GM23248 (cell line): ENCODE measurements at regions not wholly inside any gene's neighbourhood (a gene's known extent, or its start where the extent isn't known, plus 50 kb on each side); places are given as distances from the start of the nearest gene placed in this dataset.

Experiments used
- DNase-seq: peaks from one replicate; pipeline ENCODE4 v3.0.0-alpha.2; 2015
- H2AFZ ChIP-seq: fragments of 200-600 bp; sonication (generic); 2 replicates; pipeline ENCODE4 v1.6.1; 2016; ENCODE audit warnings: antibody characterized with exemption
- H3F3A ChIP-seq: fragments of 200-600 bp; sonication (generic); 2 replicates; pipeline ENCODE4 v1.6.1; 2016; ENCODE audit warnings: mild to moderate bottlenecking, antibody characterized with exemption, mixed run types; ENCODE audit not compliant: insufficient read depth
- H3K27ac ChIP-seq: fragments of 200-600 bp; sonication (generic); 2 replicates; pipeline ENCODE4 v1.5.1; 2016; ENCODE audit warnings: mild to moderate bottlenecking
- H3K27me3 ChIP-seq: fragments of 200-600 bp; sonication (generic); replicated peaks from 2 replicates; pipeline ENCODE4 v1.6.1; 2016; ENCODE audit warnings: mild to moderate bottlenecking; ENCODE audit not compliant: insufficient read depth
- H3K36me3 ChIP-seq: fragments of 200-600 bp; sonication (generic); 2 replicates; pipeline ENCODE4 v1.6.1; 2016; ENCODE audit warnings: low read depth, mild to moderate bottlenecking
- H3K4me1 ChIP-seq: fragments of 200-600 bp; sonication (generic); 2 replicates; pipeline ENCODE4 v1.6.1; 2016; ENCODE audit warnings: mild to moderate bottlenecking; ENCODE audit not compliant: insufficient read depth
- H3K4me2 ChIP-seq: fragments of 200-600 bp; sonication (generic); one replicate; pipeline ENCODE4 v1.6.1; 2016; ENCODE audit warnings: mild to moderate bottlenecking; ENCODE audit not compliant: unreplicated experiment
- H3K4me3 ChIP-seq: fragments of 200-600 bp; sonication (generic); 2 replicates; pipeline ENCODE4 v1.5.1; 2016; ENCODE audit warnings: mild to moderate bottlenecking
- H3K79me2 ChIP-seq: fragments of 200-600 bp; sonication (generic); 2 replicates; pipeline ENCODE4 v1.6.1; 2016; ENCODE audit warnings: mild to moderate bottlenecking; ENCODE audit not compliant: insufficient read depth
- H3K9ac ChIP-seq: fragments of 200-600 bp; sonication (generic); 2 replicates; pipeline ENCODE4 v1.6.1; 2016; ENCODE audit warnings: mild to moderate bottlenecking
- H3K9me2 ChIP-seq: fragments of 200-600 bp; sonication (generic); 2 replicates; pipeline ENCODE4 v1.6.1; 2016; ENCODE audit warnings: mixed run types, mild to moderate bottlenecking, moderate library complexity; ENCODE audit not compliant: insufficient read depth
- H3K9me3 ChIP-seq: fragments of 200-600 bp; sonication (generic); one replicate; pipeline ENCODE4 v1.6.1; 2017; ENCODE audit warnings: low read depth
- H4K20me1 ChIP-seq: fragments of 200-600 bp; sonication (generic); 2 replicates; pipeline ENCODE4 v1.6.0; 2016; ENCODE audit not compliant: insufficient read depth
- EZH2 ChIP-seq: fragments of 200-600 bp; sonication (generic); IDR thresholded peaks from 2 replicates; pipeline ENCODE4 v1.6.1; 2018; ENCODE audit warnings: antibody characterized with exemption, mild to moderate bottlenecking; ENCODE audit not compliant: insufficient read depth, poor library complexity, severe bottlenecking
- EZH2phosphoT487 ChIP-seq: fragments of 200-600 bp; sonication (generic); IDR thresholded peaks from 2 replicates; pipeline ENCODE4 v1.6.1; 2018; ENCODE audit warnings: antibody characterized with exemption, moderate library complexity, mild to moderate bottlenecking, low read depth; ENCODE audit not compliant: insufficient read depth
- WGBS, 2 experiments: methylation state at CpG; one replicate each; pipeline ENCODE4 v1.1.6; 2015 to 2017; ENCODE audit warnings: low lambda C conversion rate in 2 of 2, low coverage in 1 of 2; ENCODE audit errors: missing lambda C conversion rate in 2 of 2; 5-methylcytosine and 5-hydroxymethylcytosine counted together
- in situ Hi-C: fragments of 300-500 bp; cut with MboI; formaldehyde crosslinking; loops from 2 replicates; pipeline ENCODE4 v1.15.0; 2020

DNA sequence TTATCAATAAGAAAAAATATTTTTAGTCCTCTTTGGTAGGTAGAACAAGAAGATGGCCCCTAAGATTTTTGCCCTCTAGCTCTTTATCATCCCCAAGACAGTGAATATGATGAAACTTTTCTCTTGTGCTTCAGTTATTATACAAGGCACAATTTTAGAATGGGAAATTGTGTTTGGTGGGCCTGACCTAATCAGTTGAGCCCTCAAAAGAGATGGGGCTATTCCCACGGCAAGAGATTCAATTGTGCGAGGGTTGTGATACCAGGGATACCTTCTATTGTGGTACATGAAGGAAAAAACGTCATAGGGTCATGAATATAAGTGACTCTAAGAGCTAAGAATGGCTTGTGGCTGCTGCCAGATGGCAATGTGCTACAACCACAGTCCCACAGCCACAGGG lies 94.0 kb upstream of the COX7C start:
- no peaks in the 10 kb centered on the region for H4K20me1 ChIP-seq
- TF ChIP-seq EZH2 = no peak
- no peak for TF ChIP-seq EZH2phosphoT487
- in situ Hi-C loops = no loop called here
- H3K27me3 ChIP-seq = no peaks in the 10 kb centered on the region
- no peaks in the 10 kb centered on the region for H3K4me1 ChIP-seq
- no peak overlapping the region for H3K9ac ChIP-seq
- no peaks in the 10 kb centered on the region for H3K36me3 ChIP-seq
- no peak overlapping the region for H3K27ac ChIP-seq
- no peak overlapping the region for H3K4me3 ChIP-seq
- DNase-seq = no peak
- H3K9me3 ChIP-seq = no peaks in the 10 kb centered on the region
- H3K79me2 ChIP-seq = no peaks in the 10 kb centered on the region
- WGBS, 2 experiments = 8 to 14% methylated on average over 3 of the region's 3 CpGs
- H2AFZ ChIP-seq = no peak overlapping the region
- H3K4me2 ChIP-seq = no peak overlapping the region
- H3F3A ChIP-seq = no peaks in the 10 kb centered on the region
- H3K9me2 ChIP-seq = no peaks in the 10 kb centered on the region

DNA sequence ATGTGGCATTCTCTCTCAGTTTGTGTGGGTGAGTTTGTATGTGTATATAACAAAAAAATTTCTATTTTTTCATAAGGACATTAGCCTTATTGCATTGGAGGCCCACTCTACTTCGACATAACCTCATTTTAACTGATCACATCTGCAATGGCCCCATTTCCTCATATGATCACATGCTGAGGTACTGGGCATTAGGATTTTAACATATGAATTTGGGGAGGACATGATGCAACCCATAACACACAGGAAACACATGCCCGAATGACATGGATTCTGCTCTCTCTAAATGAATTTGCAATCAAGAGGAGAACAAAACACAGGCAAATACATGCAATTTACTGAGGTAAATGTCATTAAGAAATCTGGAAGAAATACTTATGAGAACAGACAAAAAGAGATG lies 92.1 kb upstream of the COX7C start:
- no peaks in the 10 kb centered on the region for H3K4me1 ChIP-seq
- H3K27ac ChIP-seq = no peak overlapping the region
- H3K9ac ChIP-seq = no peak overlapping the region
- H4K20me1 ChIP-seq = no peaks in the 10 kb centered on the region
- no peaks in the 10 kb centered on the region for H3K27me3 ChIP-seq
- no peak for DNase-seq
- H3K9me3 ChIP-seq = no peaks in the 10 kb centered on the region
- H3F3A ChIP-seq = no peaks in the 10 kb centered on the region
- 0 to 3% methylated on average over 2 of the region's 2 CpGs for WGBS, 2 experiments
- no peaks in the 10 kb centered on the region for H3K79me2 ChIP-seq
- H3K4me2 ChIP-seq = no peak overlapping the region
- no peaks in the 10 kb centered on the region for H3K9me2 ChIP-seq
- in situ Hi-C loops = no loop called here
- no peak overlapping the region for H3K4me3 ChIP-seq
- H3K36me3 ChIP-seq = no peaks in the 10 kb centered on the region
- no peak overlapping the region for H2AFZ ChIP-seq
- TF ChIP-seq EZH2 (no peak), EZH2phosphoT487 (no peak)

DNA sequence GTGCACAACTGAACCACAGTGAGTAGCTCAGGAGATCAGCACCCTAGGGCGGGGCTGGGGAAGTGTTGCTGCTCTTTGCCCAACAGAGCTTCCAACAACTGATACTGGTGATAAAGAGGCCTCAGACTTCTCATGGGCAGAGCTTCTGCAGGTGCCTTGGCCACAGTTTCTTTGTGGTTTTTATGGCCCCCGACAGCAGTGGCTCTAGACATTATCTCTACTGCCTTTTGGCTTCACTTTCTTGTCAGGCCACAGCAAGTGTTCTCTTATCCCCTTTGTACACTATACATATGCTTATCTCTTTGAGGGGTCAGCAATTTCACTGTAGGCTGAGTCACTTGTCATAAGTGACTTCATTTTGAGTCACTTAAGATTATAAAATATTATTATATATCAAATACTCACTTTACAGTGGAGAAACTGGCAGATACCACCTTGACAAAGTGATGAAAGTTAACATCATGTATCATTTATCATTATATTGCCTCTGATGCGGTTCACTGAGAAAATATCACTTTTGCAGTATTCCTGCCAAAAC lies 90.9 kb upstream of the COX7C start:
- 13% methylated on average over 3 of the region's 3 CpGs for WGBS, 2 experiments
- H3K27me3 ChIP-seq = no peaks in the 10 kb centered on the region
- no peak overlapping the region for H3K4me2 ChIP-seq
- H3K9me3 ChIP-seq = no peaks in the 10 kb centered on the region
- H3K79me2 ChIP-seq = no peaks in the 10 kb centered on the region
- no peaks in the 10 kb centered on the region for H3K4me1 ChIP-seq
- no peak for DNase-seq
- no peak overlapping the region for H2AFZ ChIP-seq
- in situ Hi-C loops = no loop called here
- no peak overlapping the region for H3K27ac ChIP-seq
- TF ChIP-seq EZH2 (no peak), EZH2phosphoT487 (no peak)
- H3K36me3 ChIP-seq = no peaks in the 10 kb centered on the region
- H3K4me3 ChIP-seq = no peak overlapping the region
- H3K9ac ChIP-seq = no peak overlapping the region
- no peaks in the 10 kb centered on the region for H3K9me2 ChIP-seq
- no peaks in the 10 kb centered on the region for H3F3A ChIP-seq
- H4K20me1 ChIP-seq = no peaks in the 10 kb centered on the region

DNA sequence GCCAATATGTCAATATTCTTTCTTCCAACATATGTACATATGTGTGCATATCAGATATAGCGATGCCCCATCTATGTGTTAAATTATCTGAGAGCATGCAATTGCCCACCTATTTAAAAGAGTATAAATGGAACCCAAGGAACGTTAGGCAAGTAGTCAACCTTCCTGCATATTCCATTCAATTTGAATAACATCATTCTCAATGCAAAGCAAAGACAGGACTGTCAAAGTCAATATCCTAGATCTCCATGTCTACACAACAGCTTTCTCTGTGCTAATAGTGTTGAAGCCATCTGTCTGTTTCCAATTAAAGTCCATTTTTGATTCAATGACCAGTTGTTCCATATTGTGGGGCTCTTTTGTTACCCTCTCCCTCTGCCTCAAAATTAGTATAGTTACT lies 85.3 kb upstream of the COX7C start:
- no peaks in the 10 kb centered on the region for H3K9me2 ChIP-seq
- no peaks in the 10 kb centered on the region for H3K27me3 ChIP-seq
- no peak for DNase-seq
- 29 to 38% methylated on average over 2 of the region's 2 CpGs for WGBS, 2 experiments
- H3K4me2 ChIP-seq = no peak overlapping the region
- no peak overlapping the region for H2AFZ ChIP-seq
- no peaks in the 10 kb centered on the region for H3F3A ChIP-seq
- no peak overlapping the region for H3K4me3 ChIP-seq
- H3K9ac ChIP-seq = no peak overlapping the region
- H3K79me2 ChIP-seq = no peaks in the 10 kb centered on the region
- H3K4me1 ChIP-seq = no peaks in the 10 kb centered on the region
- H3K36me3 ChIP-seq = no peaks in the 10 kb centered on the region
- no peak overlapping the region for H3K27ac ChIP-seq
- in situ Hi-C loops = no loop called here
- no peak for TF ChIP-seq EZH2phosphoT487
- TF ChIP-seq EZH2 = no peak
- no peaks in the 10 kb centered on the region for H4K20me1 ChIP-seq
- no peaks in the 10 kb centered on the region for H3K9me3 ChIP-seq

DNA sequence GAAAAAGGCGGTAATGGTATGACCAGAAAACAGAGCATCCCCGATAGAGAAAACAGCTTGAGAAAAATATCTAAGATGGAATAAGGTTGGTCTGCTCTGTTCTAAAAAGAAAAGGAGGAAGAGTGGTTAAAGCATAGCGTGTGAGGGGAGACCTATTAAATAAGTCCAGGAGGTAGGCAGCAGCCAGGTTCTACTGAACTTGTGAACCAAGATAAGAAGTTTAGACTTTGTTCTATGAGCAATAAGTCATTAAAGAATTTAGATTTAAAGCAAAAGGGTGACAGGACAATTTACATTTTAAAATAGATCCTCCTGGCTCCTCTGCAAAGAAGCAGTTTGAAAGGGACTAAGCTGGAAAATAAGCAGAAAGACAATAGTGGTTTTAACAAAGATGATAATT lies 81.3 kb upstream of the COX7C start:
- Histone ChIP-seq H2AFZ (no peak overlapping the region), H4K20me1 (no peaks in the 10 kb centered on the region), H3K36me3 (no peaks in the 10 kb centered on the region), H3K27me3 (no peaks in the 10 kb centered on the region), H3K79me2 (no peaks in the 10 kb centered on the region), H3K9me2 (no peaks in the 10 kb centered on the region), H3K9ac (no peak overlapping the region), H3K4me2 (no peak overlapping the region), H3F3A (no peaks in the 10 kb centered on the region), H3K27ac (no peak overlapping the region), H3K9me3 (no peaks in the 10 kb centered on the region), H3K4me1 (no peaks in the 10 kb centered on the region), H3K4me3 (no peak overlapping the region)
- in situ Hi-C loops = no loop called here
- 34 to 36% methylated on average over 3 of the region's 3 CpGs for WGBS, 2 experiments
- TF ChIP-seq EZH2 (no peak), EZH2phosphoT487 (no peak)
- no peak for DNase-seq
